ENCODE measurements at regions not wholly inside any gene's neighbourhood (a gene's known extent, or its start where the extent isn't known, plus 50 kb on each side); places are given as distances from the start of the nearest gene placed in this dataset.

- H3K9me1 ChIP-seq (ENCODE audit: control insufficient read depth, insufficient read depth, low read length), result no peaks in the 10 kb centered on the region
- CTCF ChIA-PET (ENCODE audit: low intra/inter-chr PET ratio), result no interaction called here
- H3K79me2 ChIP-seq (ENCODE audit: control insufficient read depth, insufficient read depth, low read length), result no peaks in the 10 kb centered on the region
- FAIRE-seq (no peak), ATAC-seq (no peak), DNase-seq (ENCODE audit: extremely low read depth in 1 of 4, low spot score in 3 of 4) (no peak)
- no peak overlapping the region for H3K27ac ChIP-seq (ENCODE audit: extremely low read depth, low read depth, low read length)
- POLR2A ChIA-PET, result no interaction called here
- no peak overlapping the region for H3K4me3 ChIP-seq
- H4K20me1 ChIP-seq (replicated peaks; ENCODE audit: control insufficient read depth, insufficient read depth, low read length), result no peaks in the 10 kb centered on the region
- no peaks in the 10 kb centered on the region for H3K4me1 ChIP-seq (replicated peaks in 1 of 2; ENCODE audit: control insufficient read depth in 2 of 2, insufficient read depth in 2 of 2, low read length in 2 of 2)
- intact Hi-C loops (cut with micrococcal nuclease) (no loop called here), in situ Hi-C loops (cut with MboI) (no loop called here)
- H3K9ac ChIP-seq (ENCODE audit: insufficient read depth in 1 of 2, low read depth in 2 of 2, low read length in 2 of 2), result no peak overlapping the region
- H3K9me3 ChIP-seq (replicated peaks; ENCODE audit: control insufficient read depth, insufficient read depth, low read depth, low read length), result no peaks in the 10 kb centered on the region; the same call in 1 of the 2 replicates
- H3K4me2 ChIP-seq (ENCODE audit: insufficient read depth, low read length), result no peak overlapping the region
- 0% methylated on average over 2 of the region's 2 CpGs for WGBS (ENCODE audit: insufficient coverage, low coverage, missing lambda C conversion rate)
- H2AFZ ChIP-seq (ENCODE audit: low read depth, low read length), result no peak overlapping the region
- H3K36me3 ChIP-seq (ENCODE audit: control insufficient read depth, insufficient read depth, low read length), result no peaks in the 10 kb centered on the region
- no TSS peak for BruUV-seq (replicated peaks)
- H3K27me3 ChIP-seq (ENCODE audit: control insufficient read depth in 2 of 2, insufficient read depth in 2 of 2, low read length in 2 of 2), result no peaks in the 10 kb centered on the region
- TF ChIP-seq IRF9 (tag; IDR thresholded peaks at IDR 0.05), result no peak
- TF ChIP-seq GTF3C2 (IDR thresholded peaks at IDR 0.05; ENCODE audit: borderline replicate concordance, extremely low read depth, insufficient read length), result no peak
- TF ChIP-seq ZNF316 (IDR thresholded peaks at IDR 0.05), result peak; percentile 51
Observed at GRCh38 chr4:103923551-103923950, 203.8 kb upstream of the TACR3 start.
